22Rv1 (cell line): ENCODE measurements at regions not wholly inside any gene's neighbourhood (a gene's known extent, or its start where the extent isn't known, plus 50 kb on each side); places are given as distances from the start of the nearest gene placed in this dataset.

Experiments
- CTCF ChIP-seq: fragments of 450-650 bp; IDR thresholded peaks from 2 replicates; pipeline ENCODE4 v1.5.1; 2017; ENCODE audit warnings: mild to moderate bottlenecking
- ZFX ChIP-seq: fragments of 450-650 bp; IDR thresholded peaks from 2 replicates; pipeline ENCODE4 v1.6.1; 2017; ENCODE audit warnings: antibody characterized with exemption, borderline replicate concordance

- no peak for TF ChIP-seq CTCF
- no peak for TF ChIP-seq ZFX
Observed at GRCh38 chr5:40221796-40222195, 457.9 kb upstream of the PTGER4 start.
